Right lobe of liver (tissue), 6 donors: ENCODE measurements at regions not wholly inside any gene's neighbourhood (a gene's known extent, or its start where the extent isn't known, plus 50 kb on each side); places are given as distances from the start of the nearest gene placed in this dataset.
"Not testable (repeated sequence)": the region's sequence is repeated elsewhere in the genome, so short reads cannot be mapped to it uniquely, and the experiment has no call there.

Experiments used
- ATAC-seq, 4 donors: fragments of 200-7000 bp; cut with Tn5 transposase; one replicate each; pipeline ENCODE4 v1.9.1; 2020; ENCODE audit warnings: mild to moderate bottlenecking in 4 of 4, moderate library complexity in 4 of 4
- DNase-seq, 3 donors: peaks; one replicate each; pipeline ENCODE4 v3.0.0-alpha.2; 2020
- H3K27ac ChIP-seq, 3 donors: fragments of 200-600 bp; one replicate each; pipeline ENCODE4 v1.8.0; 2022
- H3K27me3 ChIP-seq, 2 donors: fragments of 200-600 bp; one replicate each; pipeline ENCODE4 v1.8.0; 2022
- H3K36me3 ChIP-seq, 4 donors: fragments of 200-600 bp; sonication (generic) in 1 of 4; one replicate each; pipeline versions ENCODE4 v1.5.1 to v1.8.0; 2017 to 2022; ENCODE audit warnings: control low read depth in 1 of 4
- H3K4me1 ChIP-seq, 4 donors: fragments of 200-600 bp; sonication (generic) in 1 of 4; one replicate each; pipeline versions ENCODE4 v1.5.1 to v1.8.0; 2017 to 2022; ENCODE audit warnings: control low read depth in 1 of 4
- H3K4me3 ChIP-seq, 3 donors: fragments of 200-600 bp; one replicate each; pipeline ENCODE4 v1.8.0; 2022
- H3K9me3 ChIP-seq, 4 donors: fragments of 200-600 bp; sonication (generic) in 1 of 4; one replicate each; pipeline versions ENCODE4 v1.5.1 to v1.8.0; 2017 to 2022; ENCODE audit warnings: control low read depth in 1 of 4
- POLR2A ChIP-seq: fragments of 450-650 bp; IDR thresholded peaks from one replicate; pipeline ENCODE4 v1.6.1; 2017; ENCODE audit warnings: antibody characterized with exemption, mild to moderate bottlenecking
- WGBS: methylation state at CpG from one replicate; pipeline ENCODE4 v1.1.6; 2018; ENCODE audit warnings: low coverage, low lambda C conversion rate; ENCODE audit not compliant: insufficient coverage; ENCODE audit errors: missing lambda C conversion rate; 5-methylcytosine and 5-hydroxymethylcytosine counted together
- intact Hi-C, 2 donors: fragments of 100-400 bp; cut with DNase I; formaldehyde crosslinking; loops; one replicate each; pipeline versions ENCODE4 v1.11.2 to v1.14.1; 2022
- TF ChIP-seq, protein P1 (sequence below), 4 donors: fragments of 200-600 bp in 3 of 4; fragments of 450-650 bp in 1 of 4; IDR thresholded peaks; one replicate each; pipeline versions ENCODE4 v1.5.1 to v1.8.0; 2016 to 2022; ENCODE audit warnings: antibody characterized with exemption in 4 of 4, mild to moderate bottlenecking in 2 of 4
- donor health status: DM: no; HTN: yes; CAD: no.
- donor health status: DM: no; HTN: no; CAD: no.
- donor health status: DM: no; HTN: no; CAD: no.
- donor health status: DM: no; HTN: yes; CAD: no.
- donor health status: DM: no; HTN: yes; CAD: no.

- ATAC-seq (no peak), DNase-seq (no peak)
- no peaks in the 10 kb centered on the region for H3K36me3 ChIP-seq
- no peaks in the 10 kb centered on the region for H3K9me3 ChIP-seq
- no peak for TF ChIP-seq POLR2A
- TF ChIP-seq, protein P1, sequence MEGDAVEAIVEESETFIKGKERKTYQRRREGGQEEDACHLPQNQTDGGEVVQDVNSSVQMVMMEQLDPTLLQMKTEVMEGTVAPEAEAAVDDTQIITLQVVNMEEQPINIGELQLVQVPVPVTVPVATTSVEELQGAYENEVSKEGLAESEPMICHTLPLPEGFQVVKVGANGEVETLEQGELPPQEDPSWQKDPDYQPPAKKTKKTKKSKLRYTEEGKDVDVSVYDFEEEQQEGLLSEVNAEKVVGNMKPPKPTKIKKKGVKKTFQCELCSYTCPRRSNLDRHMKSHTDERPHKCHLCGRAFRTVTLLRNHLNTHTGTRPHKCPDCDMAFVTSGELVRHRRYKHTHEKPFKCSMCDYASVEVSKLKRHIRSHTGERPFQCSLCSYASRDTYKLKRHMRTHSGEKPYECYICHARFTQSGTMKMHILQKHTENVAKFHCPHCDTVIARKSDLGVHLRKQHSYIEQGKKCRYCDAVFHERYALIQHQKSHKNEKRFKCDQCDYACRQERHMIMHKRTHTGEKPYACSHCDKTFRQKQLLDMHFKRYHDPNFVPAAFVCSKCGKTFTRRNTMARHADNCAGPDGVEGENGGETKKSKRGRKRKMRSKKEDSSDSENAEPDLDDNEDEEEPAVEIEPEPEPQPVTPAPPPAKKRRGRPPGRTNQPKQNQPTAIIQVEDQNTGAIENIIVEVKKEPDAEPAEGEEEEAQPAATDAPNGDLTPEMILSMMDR (IDR thresholded peaks at IDR 0.05), result no peak
- WGBS, result 21% methylated on average over 4 of the region's 4 CpGs
- no peaks in the 10 kb centered on the region for H3K4me1 ChIP-seq
- intact Hi-C loops, result no loop called here
- no peak overlapping the region for H3K4me3 ChIP-seq
- no peak overlapping the region for H3K27ac ChIP-seq
- no peaks in the 10 kb centered on the region for H3K27me3 ChIP-seq
These were observed 760.4 kb downstream of the SLITRK1 start for GRCh38 chr13:83121896-83122295.

- no peak for TF ChIP-seq POLR2A
- TF ChIP-seq, protein P1 (IDR thresholded peaks at IDR 0.05), result no peak
- no peaks in the 10 kb centered on the region for H3K4me1 ChIP-seq
- DNase-seq, result no peak
- intact Hi-C loops, result no loop called here
- H3K27me3 ChIP-seq, result no peaks in the 10 kb centered on the region
- no peak overlapping the region for H3K4me3 ChIP-seq
- no peak for ATAC-seq
- no peaks in the 10 kb centered on the region for H3K36me3 ChIP-seq
- no peaks in the 10 kb centered on the region for H3K9me3 ChIP-seq
- H3K27ac ChIP-seq, result no peak overlapping the region
- 33% methylated on average over 4 of the region's 4 CpGs for WGBS
These were observed 765.2 kb downstream of the SLITRK1 start for GRCh38 chr13:83117046-83117445.

DNA sequence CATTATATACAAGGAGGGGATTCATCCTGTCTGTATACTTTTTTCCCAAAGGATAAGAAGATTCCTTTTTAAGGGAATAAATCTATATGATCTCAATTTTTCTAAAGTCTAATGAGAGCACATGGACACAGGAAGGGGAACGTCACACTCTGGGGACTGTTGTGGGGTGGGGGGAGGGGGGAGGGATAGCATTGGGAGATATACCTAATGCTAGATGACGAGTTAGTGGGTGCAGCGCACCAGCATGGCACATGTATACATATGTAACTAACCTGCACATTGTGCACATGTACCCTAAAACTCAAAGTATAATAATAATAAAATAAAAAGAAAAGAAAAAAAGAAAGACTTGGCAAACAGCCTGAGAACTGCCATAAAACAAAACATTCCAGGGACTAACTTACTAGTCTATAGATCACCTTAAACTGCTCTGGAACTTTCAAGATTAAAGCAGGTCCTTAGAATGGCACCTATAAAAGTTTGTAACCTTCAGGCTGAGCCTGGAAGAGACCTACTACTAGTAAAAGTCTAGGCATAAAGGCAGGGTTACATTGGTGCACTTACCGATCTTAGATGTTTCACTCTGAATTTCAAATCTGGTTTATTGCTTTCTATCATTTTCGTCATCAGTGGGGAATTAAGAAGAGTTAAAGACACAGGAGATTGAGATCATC is 780.6 kb downstream of the SLITRK1 start:
- DNase-seq, result not testable (repeated sequence)
- WGBS, result 63% methylated on average over 3 of the region's 5 CpGs

GRCh38 chr13:83100237-83100636 is 782.0 kb downstream of the SLITRK1 start:
- Histone ChIP-seq H3K36me3 (no peaks in the 10 kb centered on the region), H3K4me1 (no peaks in the 10 kb centered on the region), H3K27ac (no peak overlapping the region), H3K4me3 (no peak overlapping the region), H3K9me3 (no peaks in the 10 kb centered on the region), H3K27me3 (no peaks in the 10 kb centered on the region)
- intact Hi-C loops, result no loop called here
- WGBS, result 59% methylated on average over 1 of the region's 1 CpG
- ATAC-seq (no peak), DNase-seq (no peak)
- no peak for TF ChIP-seq POLR2A
- TF ChIP-seq, protein P1 (IDR thresholded peaks at IDR 0.05), result no peak

More for the DNA sequence above, 780.6 kb downstream of the SLITRK1 start:
- ATAC-seq, H3K36me3 ChIP-seq, H3K4me3 ChIP-seq, intact Hi-C loops, H3K4me1 ChIP-seq, H3K9me3 ChIP-seq, H3K27me3 ChIP-seq, H3K27ac ChIP-seq: not testable (repeated sequence)

- 67% methylated on average over 1 of the region's 1 CpG for WGBS
- Histone ChIP-seq H3K4me3 (no peak overlapping the region), H3K4me1 (no peaks in the 10 kb centered on the region), H3K9me3 (no peaks in the 10 kb centered on the region), H3K27me3 (no peaks in the 10 kb centered on the region), H3K27ac (no peak overlapping the region), H3K36me3 (no peaks in the 10 kb centered on the region)
- intact Hi-C loops, result no loop called here
- TF ChIP-seq, protein P1 (IDR thresholded peaks at IDR 0.05), result no peak
- TF ChIP-seq POLR2A, result no peak
- no peak for DNase-seq
- no peak for ATAC-seq
These were observed 793.4 kb downstream of the SLITRK1 start for GRCh38 chr13:83088858-83089257.
